ENCODE measurements at regions not wholly inside any gene's neighbourhood (a gene's known extent, or its start where the extent isn't known, plus 50 kb on each side); places are given as distances from the start of the nearest gene placed in this dataset.

GRCh38 chr2:19479666-19480065 lies 121.2 kb upstream of the OSR1 start:
- TF ChIP-seq, protein P1, sequence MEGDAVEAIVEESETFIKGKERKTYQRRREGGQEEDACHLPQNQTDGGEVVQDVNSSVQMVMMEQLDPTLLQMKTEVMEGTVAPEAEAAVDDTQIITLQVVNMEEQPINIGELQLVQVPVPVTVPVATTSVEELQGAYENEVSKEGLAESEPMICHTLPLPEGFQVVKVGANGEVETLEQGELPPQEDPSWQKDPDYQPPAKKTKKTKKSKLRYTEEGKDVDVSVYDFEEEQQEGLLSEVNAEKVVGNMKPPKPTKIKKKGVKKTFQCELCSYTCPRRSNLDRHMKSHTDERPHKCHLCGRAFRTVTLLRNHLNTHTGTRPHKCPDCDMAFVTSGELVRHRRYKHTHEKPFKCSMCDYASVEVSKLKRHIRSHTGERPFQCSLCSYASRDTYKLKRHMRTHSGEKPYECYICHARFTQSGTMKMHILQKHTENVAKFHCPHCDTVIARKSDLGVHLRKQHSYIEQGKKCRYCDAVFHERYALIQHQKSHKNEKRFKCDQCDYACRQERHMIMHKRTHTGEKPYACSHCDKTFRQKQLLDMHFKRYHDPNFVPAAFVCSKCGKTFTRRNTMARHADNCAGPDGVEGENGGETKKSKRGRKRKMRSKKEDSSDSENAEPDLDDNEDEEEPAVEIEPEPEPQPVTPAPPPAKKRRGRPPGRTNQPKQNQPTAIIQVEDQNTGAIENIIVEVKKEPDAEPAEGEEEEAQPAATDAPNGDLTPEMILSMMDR (IDR thresholded peaks at IDR 0.05; ENCODE audit: low read depth, low read length): no peak
- H3K4me3 ChIP-seq (ENCODE audit: low read depth, low read length): no peak overlapping the region

- TF ChIP-seq, protein P1 (IDR thresholded peaks at IDR 0.05; ENCODE audit: low read depth, low read length): no peak
- H3K4me3 ChIP-seq (ENCODE audit: low read depth, low read length): no peak overlapping the region
Measured at GRCh38 chr2:19478409-19478808, 120.0 kb upstream of the OSR1 start.

DNA sequence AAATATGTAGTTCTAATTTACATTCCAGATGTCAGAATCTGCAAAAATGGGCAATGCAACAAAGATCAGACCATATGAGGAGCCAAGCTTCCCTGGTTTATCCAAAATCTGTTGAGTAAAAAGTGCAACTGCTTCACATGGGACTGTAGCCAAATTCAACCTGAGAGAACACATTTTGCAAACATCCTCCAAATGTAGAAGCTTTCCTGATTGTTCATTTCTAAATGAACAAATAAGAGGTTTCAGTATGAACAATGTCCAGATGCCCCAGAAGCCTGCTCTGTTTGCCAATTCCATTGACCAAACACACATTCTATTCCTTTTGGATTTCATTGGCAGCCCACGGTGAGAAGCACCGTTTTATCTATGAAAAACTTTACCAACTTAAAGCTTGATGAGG lies 117.9 kb upstream of the OSR1 start:
- no peak overlapping the region for H3K4me3 ChIP-seq (ENCODE audit: low read depth, low read length)

DNA sequence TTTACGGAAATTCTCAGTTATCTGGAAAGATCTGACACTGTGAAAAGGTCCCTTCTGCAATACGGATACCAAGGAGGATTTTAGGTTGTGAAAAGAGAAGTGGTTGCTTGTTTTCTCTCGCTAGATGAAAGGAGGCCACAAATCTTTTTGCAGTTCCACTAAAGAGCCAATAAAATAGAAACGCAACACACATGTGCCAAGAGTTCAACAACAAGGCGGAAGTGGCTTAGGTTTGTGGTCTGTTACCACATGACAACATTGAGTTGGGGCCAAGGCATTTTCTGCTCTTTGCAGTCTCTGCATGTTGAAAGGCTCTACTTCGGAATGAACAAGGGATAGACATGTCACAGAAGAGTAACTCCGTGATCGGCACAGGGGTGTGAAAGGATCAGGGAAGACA lies 115.7 kb upstream of the OSR1 start:
- TF ChIP-seq, protein P1 (IDR thresholded peaks at IDR 0.05; ENCODE audit: low read depth, low read length): no peak
- H3K4me3 ChIP-seq (ENCODE audit: low read depth, low read length): no peak overlapping the region

More for the DNA sequence above, 117.9 kb upstream of the OSR1 start:
- TF ChIP-seq, protein P1 (IDR thresholded peaks at IDR 0.05; ENCODE audit: low read depth, low read length): no peak

GRCh38 chr2:19473350-19473749 lies 114.9 kb upstream of the OSR1 start:
- TF ChIP-seq, protein P1 (IDR thresholded peaks at IDR 0.05; ENCODE audit: low read depth, low read length): no peak
- no peak overlapping the region for H3K4me3 ChIP-seq (ENCODE audit: low read depth, low read length)

DNA sequence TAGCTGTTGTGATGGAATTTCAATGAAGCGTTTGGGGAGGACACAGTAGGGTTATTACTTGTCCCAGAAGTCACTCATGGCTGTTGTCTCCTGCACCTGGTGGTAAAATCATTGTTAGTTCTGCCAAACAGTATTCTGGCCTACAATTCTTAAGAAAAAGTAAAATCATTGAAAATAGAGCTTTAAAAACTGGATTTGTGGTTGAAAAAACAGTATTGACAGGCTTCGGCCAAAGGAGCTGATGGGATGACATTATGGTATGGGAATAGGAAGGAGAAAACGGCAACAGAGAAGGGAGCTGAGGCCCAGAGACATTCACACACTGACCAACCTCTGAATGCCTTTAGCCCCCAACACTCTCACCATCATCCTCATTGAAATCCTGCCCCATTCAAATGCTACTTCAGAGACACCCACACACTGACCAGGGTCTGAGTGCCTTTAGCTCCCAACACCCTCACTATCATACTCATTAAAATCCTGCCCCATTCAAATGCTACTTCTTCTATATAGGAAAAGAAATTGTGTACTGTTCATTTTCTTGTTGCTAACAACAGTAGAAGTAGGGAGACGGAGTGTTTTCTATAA lies 114.1 kb upstream of the OSR1 start:
- no peak overlapping the region for H3K4me3 ChIP-seq (ENCODE audit: low read depth, low read length)
- TF ChIP-seq, protein P1 (IDR thresholded peaks at IDR 0.05; ENCODE audit: low read depth, low read length): no peak

GRCh38 chr2:19471491-19471890 lies 113.1 kb upstream of the OSR1 start:
- H3K4me3 ChIP-seq (ENCODE audit: low read depth, low read length): no peak overlapping the region
- TF ChIP-seq, protein P1 (IDR thresholded peaks at IDR 0.05; ENCODE audit: low read depth, low read length): no peak

Measured in WI38 (cell line).